ENCODE measurements at regions not wholly inside any gene's neighbourhood (a gene's known extent, or its start where the extent isn't known, plus 50 kb on each side); places are given as distances from the start of the nearest gene placed in this dataset.

DNA sequence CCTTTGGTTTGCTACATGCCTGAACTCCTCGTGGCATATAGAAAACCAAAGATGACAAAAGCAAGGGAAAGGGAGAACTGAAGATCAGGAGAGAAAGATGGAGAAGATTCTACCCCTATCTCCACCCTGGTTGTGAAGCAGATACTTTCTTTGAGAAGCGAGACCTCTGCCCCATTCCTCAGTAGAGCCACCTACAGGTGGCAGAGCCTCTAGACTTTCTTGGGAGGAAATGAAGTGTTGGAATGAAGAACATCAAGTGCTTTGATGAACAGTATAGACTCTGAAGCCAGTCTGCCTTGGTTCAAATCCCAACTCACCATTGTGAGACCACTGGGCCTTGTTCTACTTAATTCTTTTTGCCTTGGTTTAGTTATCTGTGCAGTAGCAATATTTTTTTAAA lies 348.8 kb upstream of the ETAA1 start:
- Mint-ChIP-seq H3K27me3 (no peaks in the 10 kb centered on the region), H3K36me3 (ENCODE audit: low read depth) (no peaks in the 10 kb centered on the region), H3K9me3 (no peaks in the 10 kb centered on the region), H3K4me1 (no peaks in the 10 kb centered on the region), H3K4me3 (no peak overlapping the region), H3K27ac (no peak overlapping the region)
- DNase-seq (no peak), ATAC-seq (ENCODE audit: low read depth) (no peak)
- intact Hi-C loops (cut with micrococcal nuclease) = no loop called here
- CTCF ChIA-PET = no interaction called here
- TF ChIP-seq, protein P1, sequence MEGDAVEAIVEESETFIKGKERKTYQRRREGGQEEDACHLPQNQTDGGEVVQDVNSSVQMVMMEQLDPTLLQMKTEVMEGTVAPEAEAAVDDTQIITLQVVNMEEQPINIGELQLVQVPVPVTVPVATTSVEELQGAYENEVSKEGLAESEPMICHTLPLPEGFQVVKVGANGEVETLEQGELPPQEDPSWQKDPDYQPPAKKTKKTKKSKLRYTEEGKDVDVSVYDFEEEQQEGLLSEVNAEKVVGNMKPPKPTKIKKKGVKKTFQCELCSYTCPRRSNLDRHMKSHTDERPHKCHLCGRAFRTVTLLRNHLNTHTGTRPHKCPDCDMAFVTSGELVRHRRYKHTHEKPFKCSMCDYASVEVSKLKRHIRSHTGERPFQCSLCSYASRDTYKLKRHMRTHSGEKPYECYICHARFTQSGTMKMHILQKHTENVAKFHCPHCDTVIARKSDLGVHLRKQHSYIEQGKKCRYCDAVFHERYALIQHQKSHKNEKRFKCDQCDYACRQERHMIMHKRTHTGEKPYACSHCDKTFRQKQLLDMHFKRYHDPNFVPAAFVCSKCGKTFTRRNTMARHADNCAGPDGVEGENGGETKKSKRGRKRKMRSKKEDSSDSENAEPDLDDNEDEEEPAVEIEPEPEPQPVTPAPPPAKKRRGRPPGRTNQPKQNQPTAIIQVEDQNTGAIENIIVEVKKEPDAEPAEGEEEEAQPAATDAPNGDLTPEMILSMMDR (IDR thresholded peaks at IDR 0.05) = no peak
- POLR2A ChIA-PET = no interaction called here

DNA sequence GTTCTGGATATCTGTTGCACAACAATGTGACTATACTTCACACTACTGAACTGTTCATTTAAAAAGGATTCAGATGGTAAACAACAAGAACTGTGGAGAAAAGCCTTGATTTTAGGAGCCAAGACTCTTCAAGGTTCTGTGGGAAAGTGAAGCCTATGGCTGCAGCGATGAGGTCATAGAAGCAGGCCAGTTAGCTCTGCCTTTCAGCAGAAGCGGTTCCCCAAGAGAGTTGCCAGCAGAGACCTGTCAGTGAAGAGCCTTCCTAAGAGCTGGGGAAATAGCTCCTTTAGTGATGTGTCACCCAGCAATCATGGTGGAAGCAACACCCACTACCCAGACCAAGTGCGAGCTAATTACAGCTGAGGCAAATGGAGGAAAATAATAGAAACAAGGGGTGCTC lies 346.5 kb upstream of the ETAA1 start:
- Mint-ChIP-seq H3K36me3 (ENCODE audit: low read depth) (no peaks in the 10 kb centered on the region), H3K4me1 (no peaks in the 10 kb centered on the region), H3K9me3 (no peaks in the 10 kb centered on the region), H3K27me3 (no peaks in the 10 kb centered on the region), H3K4me3 (no peak overlapping the region), H3K27ac (no peak overlapping the region)
- DNase-seq = no peak
- CTCF ChIA-PET = no interaction called here
- intact Hi-C loops (cut with micrococcal nuclease) = no loop called here
- TF ChIP-seq, protein P1 (IDR thresholded peaks at IDR 0.05) = no peak
- POLR2A ChIA-PET = no interaction called here
- ATAC-seq (ENCODE audit: low read depth) = no peak

DNA sequence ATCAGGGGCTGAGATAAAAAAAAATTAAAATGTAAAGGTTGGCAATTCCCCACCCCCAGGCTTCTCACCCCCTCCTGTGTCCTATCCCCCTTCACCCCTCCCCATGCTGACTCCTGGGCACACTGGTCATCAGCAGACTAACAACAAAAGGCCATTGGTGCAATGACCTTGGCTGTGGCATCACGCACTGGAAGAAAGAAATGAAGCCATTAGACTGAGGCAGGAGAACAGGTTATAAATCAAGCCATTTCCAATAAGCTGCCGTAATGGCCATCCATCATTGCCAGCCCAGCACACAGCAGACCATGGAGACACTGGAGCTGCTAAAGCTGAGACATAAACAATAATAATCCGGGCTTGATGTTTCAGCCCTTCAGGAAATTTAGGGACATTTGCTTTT lies 342.4 kb upstream of the ETAA1 start:
- no peaks in the 10 kb centered on the region for H3K27me3 Mint-ChIP-seq
- ATAC-seq (ENCODE audit: low read depth) (no peak), DNase-seq (no peak)
- intact Hi-C loops (cut with micrococcal nuclease) = no loop called here
- no peaks in the 10 kb centered on the region for H3K9me3 Mint-ChIP-seq
- ChIA-PET POLR2A (no interaction called here), CTCF (no interaction called here)
- no peaks in the 10 kb centered on the region for H3K4me1 Mint-ChIP-seq
- H3K27ac Mint-ChIP-seq = no peak overlapping the region
- H3K4me3 Mint-ChIP-seq = no peak overlapping the region
- TF ChIP-seq, protein P1 (IDR thresholded peaks at IDR 0.05) = no peak
- H3K36me3 Mint-ChIP-seq (ENCODE audit: low read depth) = no peaks in the 10 kb centered on the region

DNA sequence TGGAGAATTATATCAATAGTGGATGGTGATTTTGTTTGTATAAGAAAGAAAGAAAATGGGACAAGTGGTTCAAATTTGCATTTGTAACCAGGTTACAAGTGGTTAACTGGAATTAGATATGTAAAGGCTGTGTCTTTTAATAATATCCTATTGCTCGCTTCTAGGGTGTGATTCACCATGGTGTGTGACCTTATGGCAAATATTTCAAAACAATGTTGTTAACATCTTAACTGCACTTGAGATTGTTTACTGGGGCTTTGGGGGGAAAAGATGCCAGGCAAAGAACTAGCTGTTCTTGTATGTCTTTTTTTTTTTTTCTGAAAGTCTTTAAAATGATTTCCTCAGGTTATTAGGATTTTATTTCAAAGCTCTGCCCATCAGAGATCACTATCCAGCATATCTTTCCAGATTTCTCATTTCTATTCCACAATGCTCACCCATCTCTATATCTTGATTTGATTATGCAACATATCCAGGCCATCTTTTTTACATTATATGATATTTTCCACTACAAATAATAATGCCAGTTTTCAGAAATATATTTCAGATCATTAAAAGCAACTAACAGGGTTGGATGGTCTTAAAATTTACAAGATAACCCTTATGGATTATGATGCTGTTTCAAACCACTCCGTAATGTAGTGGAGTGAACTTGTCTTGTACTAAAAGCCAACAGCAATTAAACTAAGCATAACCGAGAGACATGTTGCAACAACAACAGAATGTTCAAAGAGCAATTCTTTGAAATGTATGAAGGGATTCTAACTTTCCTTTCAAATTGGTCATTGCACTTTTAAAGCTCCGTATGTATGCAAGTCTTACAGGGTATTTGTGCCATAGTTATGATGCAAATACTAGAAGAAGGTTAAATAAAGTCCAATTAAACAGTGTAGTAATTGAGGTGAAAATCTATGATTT lies 341.5 kb upstream of the ETAA1 start:
- POLR2A ChIA-PET = no interaction called here
- Mint-ChIP-seq H3K36me3 (ENCODE audit: low read depth) (no peaks in the 10 kb centered on the region), H3K27ac (no peak overlapping the region), H3K4me1 (no peaks in the 10 kb centered on the region), H3K27me3 (no peaks in the 10 kb centered on the region), H3K4me3 (no peak overlapping the region), H3K9me3 (no peaks in the 10 kb centered on the region)
- DNase-seq = no peak
- intact Hi-C loops (cut with micrococcal nuclease) = no loop called here
- CTCF ChIA-PET = no interaction called here
- ATAC-seq (ENCODE audit: low read depth) = no peak
- TF ChIP-seq, protein P1 (IDR thresholded peaks at IDR 0.05) = no peak

DNA sequence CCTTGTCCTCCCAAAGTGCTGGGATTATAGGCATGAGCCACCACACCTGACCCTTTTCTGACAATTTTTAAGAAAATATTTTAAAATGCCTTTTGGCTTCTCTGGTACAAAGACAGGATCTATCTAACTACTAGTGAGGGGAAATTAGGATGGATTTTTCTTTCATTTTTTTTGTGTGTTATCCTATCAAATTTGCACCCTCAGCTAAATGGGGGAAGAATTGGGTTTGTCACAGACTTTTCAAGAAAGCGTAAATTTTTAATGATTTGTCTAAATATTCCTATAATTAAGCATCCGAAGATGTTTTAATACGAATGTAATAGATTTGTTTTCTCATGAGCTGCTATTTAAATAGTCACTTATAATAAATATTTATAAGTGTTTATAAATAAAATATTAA lies 340.0 kb upstream of the ETAA1 start:
- H3K27ac Mint-ChIP-seq = no peak overlapping the region
- ChIA-PET CTCF (no interaction called here), POLR2A (no interaction called here)
- no peak for DNase-seq
- no peak overlapping the region for H3K4me3 Mint-ChIP-seq
- no peaks in the 10 kb centered on the region for H3K27me3 Mint-ChIP-seq
- intact Hi-C loops (cut with micrococcal nuclease) = no loop called here
- TF ChIP-seq, protein P1 (IDR thresholded peaks at IDR 0.05) = no peak
- no peaks in the 10 kb centered on the region for H3K4me1 Mint-ChIP-seq
- no peaks in the 10 kb centered on the region for H3K9me3 Mint-ChIP-seq
- no peak for ATAC-seq (ENCODE audit: low read depth)
- no peaks in the 10 kb centered on the region for H3K36me3 Mint-ChIP-seq (ENCODE audit: low read depth)

Data from activated B cell treated with CpG ODN at 0.5 μM for 24 hours (primary cell).